Left colon (tissue), 2 donors: ENCODE measurements at regions not wholly inside any gene's neighbourhood (a gene's known extent, or its start where the extent isn't known, plus 50 kb on each side); places are given as distances from the start of the nearest gene placed in this dataset.
A peak's percentile ranks its signal among the peaks of the same experiment; 100 is the strongest.

Experiments used
- ATAC-seq: fragments of 200-7000 bp; cut with Tn5 transposase; one replicate; pipeline ENCODE4 v1.9.1; 2020; ENCODE audit warnings: mild to moderate bottlenecking, moderate library complexity
- DNase-seq, 2 donors: peaks; one replicate each; pipeline ENCODE4 v3.0.0-alpha.2; 2020
- intact Hi-C, 2 donors: fragments of 100-400 bp; cut with DNase I in 1 of 2; cut with micrococcal nuclease in 1 of 2; formaldehyde crosslinking; loops; one replicate each; pipeline versions ENCODE4 v1.11.2 to v1.14.0; 2022; cut with DNase I, micrococcal nuclease
- donor health status: DM: no; HTN: no; CAD: no.
- donor health status: DM: yes; HTN: yes; CAD: no.

DNA sequence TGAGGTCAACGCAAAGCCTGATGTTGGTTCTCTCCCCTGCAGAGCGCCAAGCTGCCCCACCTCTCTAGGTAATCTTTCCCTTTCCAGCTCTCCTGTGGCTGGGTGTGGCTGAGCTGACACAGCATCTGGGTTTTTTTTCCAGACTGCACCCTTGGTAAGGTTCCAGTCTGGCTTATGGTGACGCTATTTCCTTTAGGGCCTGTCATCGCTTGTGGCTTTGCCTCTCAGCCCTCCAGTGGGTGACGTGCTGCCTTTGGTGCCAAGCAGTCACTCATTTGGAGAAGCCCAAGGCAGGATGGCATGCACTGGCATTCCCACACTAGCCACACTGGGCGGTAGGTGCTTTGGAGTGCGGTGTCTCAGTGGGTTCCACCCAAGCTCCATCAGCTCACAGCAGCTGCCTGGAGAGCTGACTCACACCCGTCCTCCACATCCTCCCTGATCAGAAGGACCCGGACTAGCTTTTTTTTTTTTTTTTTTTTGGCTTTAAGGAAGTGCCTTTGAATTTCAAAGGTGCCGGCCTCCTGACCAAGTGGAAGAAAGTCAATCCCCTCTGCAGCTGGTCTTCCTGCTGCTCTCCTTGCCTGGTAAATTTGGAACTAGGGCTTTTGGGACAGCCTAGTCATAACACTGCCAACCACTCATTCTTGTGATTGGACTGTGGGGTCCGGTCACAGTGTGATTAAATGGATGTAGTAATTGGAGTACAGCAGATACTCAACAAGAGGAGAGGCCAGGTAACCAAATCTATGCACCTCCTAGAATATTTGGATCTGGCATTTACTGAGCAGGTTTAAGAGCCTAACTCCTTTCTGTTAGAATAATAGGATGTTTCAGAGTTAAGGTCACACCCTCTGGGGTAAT lies 153.6 kb downstream of the CD83 start:
- intact Hi-C loops = loop anchor here in 1 of 2 donors (5.0 kb wide), 1 partner anchor 486 kb away; no protein-coding TSS in a partner anchor
- DNase-seq (peak; percentile 50 to 56), ATAC-seq (peak; percentile 96)

DNA sequence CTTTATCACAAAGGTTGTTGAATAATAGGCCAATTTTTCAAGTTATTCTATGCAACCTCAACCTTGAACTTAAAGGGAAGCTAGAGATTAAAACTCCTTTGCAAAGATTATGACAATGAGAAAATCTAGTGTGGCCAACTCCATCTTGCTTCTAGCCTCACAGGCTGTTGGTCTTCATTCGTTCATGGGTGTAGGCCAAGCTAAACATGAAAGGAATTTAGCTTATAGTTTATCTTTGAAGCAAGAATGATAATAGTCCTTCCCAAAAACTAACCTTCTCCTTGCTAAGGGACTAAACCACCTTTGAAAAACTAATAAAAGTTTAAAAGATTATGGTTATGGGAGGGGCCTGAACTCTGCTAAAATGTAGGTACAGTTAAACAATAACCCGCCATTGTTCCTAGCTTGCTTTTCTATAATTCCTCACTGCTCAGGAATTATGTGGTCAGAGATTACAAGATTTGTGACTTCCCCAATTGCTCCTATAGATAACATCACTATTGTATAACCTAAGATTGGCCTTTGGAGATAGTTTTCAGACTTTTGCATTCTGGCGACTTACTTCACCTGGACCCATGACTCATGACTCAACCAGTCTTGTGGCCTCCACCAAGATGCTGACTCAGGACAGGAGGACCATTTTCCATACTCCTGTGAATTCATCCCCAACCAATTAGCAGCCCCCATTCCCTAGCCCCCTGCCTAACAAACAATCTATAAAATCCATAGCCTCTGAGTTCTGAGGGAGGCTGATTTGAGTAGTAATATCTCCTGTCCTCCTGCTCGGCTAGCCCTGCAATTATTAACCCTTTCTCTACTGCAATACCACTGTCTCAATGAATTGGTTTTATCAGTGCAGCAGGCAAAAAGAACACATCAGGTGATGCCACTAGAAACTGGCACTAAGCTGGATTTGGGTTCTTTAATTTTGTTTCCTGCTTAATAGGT lies 154.5 kb downstream of the CD83 start:
- ATAC-seq (peak; percentile 9), DNase-seq (no peak)
- intact Hi-C loops = loop anchor here in 1 of 2 donors (5.0 kb wide), 1 partner anchor 485 kb away; no protein-coding TSS in a partner anchor

DNA sequence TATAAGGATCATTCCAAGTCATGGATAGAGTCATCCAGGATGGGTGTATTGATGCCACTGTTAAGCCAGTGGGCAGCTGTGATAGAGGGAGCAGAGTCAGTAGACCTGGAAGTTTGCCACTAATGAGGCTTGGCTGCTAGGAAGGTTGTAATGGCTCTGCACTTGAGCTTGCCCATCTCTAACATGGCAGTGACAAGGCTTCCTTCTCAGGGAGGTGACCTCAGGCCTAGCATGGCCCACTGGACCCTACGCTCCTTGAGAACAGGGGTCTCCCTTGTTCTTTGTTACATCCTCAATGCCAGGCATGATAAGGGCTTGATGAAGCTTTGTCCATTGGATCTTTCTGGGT lies 155.1 kb downstream of the CD83 start:
- intact Hi-C loops = loop anchor here in 1 of 2 donors (5.0 kb wide), 1 partner anchor 485 kb away; no protein-coding TSS in a partner anchor
- no peak for DNase-seq

DNA sequence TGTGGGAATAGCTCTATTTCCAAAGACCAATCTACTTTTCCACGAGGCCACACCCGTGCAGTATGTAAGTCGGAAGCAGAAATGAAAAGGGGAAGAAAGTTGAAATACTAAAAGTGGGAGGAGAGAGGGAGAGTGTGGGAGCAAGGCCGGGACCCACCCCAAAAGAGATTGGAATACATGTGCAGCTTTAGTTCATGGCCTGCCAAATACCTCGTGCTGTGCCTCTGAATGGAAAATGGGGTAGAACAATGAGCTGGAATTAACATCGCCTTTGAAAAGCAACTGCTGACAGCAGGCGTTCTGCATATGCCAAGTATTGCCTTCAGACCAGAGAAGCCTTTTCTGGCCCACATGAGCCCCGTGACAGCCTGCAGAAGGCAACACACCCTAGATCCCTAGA lies 155.6 kb downstream of the CD83 start:
- intact Hi-C loops = loop anchor here in 1 of 2 donors (5.0 kb wide), 1 partner anchor 484 kb away; no protein-coding TSS in a partner anchor
- ATAC-seq = no peak
- no peak for DNase-seq

More for the DNA sequence above, 155.1 kb downstream of the CD83 start:
- no peak for ATAC-seq

DNA sequence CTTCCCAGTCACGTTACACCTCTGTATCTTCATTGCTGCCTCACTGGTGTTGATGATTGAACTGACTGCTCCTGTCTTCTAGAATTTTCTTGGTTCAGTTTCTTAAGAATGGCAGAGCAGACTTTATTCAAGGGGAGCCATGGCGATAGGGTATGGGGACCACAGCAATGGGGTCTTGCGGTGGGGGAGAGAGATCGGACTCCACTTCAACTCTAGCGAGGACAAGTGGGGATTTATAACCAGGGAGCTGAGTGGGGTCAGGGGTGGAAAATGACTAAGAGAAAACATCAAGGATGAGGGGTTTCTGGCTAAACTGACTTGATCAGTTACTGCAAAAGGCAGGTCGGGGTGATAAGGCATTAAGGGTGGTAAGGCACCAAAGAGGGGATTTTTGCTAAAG lies 156.4 kb downstream of the CD83 start:
- no peak for DNase-seq
- intact Hi-C loops = loop anchor here in 1 of 2 donors (5.0 kb wide), 1 partner anchor 483 kb away; no protein-coding TSS in a partner anchor
- ATAC-seq = no peak

DNA sequence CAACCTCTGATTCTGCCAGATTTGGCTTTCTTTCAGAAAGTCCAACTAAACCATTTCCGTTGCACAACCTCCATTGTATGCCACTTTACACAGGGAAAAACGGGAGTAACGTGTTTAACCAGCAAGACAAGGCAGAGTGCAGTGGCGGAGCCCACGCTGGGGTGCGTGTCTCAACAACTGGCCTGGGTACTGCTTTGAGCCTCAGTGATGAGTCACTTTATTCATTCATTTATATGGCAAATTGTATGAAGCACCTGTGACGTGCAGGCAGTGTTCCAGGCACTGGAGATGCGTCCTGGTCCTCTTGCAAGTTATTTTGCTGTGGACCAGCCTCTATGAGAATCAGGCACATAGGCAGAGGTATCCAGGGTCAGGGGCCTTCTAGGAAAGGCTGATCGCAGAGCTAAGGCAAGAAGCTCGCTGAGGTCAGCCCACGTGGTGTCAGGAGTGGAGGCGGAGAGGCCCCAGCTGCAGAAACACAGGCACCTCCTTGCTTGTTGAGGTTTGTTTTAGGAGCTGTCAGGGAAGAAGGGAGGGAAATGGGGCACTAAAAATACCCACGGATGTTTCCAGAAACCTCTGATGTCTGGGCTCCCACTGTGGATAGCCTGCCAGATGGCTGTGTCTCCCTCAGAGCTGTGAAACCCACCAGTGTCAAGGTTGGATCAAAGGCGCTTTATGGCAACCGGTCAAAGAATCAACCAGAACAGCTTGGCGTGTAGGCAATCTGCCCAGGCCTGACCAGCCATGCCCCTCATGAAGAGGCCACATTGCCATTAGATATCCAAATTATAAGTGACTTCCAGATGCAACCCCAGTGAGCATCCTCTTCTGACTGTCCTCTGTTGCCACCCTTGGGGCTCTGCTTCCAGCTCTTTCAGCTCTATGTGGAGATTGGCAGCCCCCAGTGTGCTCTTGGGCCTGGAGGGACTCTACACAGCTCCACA lies 157.2 kb downstream of the CD83 start:
- intact Hi-C loops = loop anchor here in 1 of 2 donors (5.0 kb wide), 1 partner anchor 482 kb away; no protein-coding TSS in a partner anchor
- DNase-seq (no peak), ATAC-seq (no peak)

DNA sequence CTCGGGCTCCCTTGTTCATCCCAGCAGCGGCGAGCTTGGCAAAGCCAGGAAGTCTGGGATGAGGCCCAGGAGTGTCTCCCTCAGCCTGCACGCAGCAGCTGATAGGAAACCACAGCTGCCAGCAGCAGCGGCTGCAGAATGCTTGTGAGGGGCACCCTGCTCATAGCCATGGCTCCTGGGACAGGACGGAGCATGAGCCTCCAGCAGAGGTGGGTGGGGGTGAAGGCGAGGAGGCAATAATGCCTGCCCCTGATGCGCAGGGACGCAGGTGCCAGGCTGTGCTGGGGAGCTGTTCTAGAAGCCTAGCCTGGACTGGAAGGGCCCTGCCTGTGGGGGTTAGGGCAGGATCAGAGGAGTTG lies 157.9 kb downstream of the CD83 start:
- intact Hi-C loops = no loop called here
- ATAC-seq (no peak), DNase-seq (no peak)

DNA sequence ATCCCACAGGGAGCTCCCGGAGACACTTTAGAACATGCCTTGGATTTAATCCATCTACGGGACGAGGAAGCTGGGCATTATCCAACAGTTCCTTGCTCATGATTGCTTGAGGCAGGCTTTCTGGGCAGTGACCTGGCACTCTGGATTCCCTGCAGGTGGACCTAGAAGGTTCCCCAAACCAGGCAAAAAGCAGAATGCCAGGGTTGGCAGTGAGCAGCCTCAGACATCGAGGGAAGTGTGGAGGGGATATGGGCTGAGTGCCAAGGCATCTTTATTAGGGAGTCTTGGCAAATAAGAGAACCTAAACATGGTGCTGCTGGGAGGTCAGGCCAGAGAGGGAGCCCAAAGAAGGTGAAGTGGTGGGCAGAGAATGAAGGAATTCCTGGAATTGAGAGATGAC lies 158.5 kb downstream of the CD83 start:
- ATAC-seq (no peak), DNase-seq (no peak)
- intact Hi-C loops = no loop called here

DNA sequence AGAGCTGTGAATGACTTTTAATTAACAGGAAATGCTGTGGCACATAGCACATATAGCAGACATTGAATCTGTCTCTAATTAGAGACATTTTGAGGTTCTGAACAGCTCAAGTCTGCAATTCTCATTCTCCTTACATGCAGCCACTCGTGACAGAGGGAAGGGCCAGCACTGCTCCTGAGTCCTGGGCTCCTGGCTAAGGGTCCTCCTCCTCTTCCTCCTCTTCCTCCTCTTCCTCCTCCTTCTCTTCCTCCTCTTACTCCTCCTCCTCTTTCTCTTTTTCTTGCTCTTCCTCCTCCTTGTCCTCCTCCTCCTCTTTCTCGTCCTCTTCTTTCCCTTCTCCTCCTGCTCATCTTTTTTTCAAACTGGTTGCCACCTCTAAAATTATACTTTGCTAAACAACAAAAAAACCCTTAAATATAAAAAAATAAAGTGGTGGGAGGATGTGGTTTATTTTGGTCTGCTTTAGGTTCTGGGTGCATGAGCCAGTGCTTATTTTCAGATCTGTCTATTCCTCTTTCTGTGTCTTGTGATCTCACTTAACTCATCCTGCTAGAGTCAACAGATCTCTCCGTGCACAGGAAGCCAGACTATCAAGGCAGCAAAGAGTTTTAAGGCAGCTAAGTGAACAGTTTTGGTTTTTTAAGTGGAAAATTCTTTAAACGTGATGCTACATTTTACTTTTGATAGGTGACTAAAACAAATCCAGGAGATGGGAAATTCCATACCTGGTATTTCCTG lies 159.3 kb downstream of the CD83 start:
- DNase-seq = no peak
- intact Hi-C loops = no loop called here
- peak; percentile 34 for ATAC-seq

DNA sequence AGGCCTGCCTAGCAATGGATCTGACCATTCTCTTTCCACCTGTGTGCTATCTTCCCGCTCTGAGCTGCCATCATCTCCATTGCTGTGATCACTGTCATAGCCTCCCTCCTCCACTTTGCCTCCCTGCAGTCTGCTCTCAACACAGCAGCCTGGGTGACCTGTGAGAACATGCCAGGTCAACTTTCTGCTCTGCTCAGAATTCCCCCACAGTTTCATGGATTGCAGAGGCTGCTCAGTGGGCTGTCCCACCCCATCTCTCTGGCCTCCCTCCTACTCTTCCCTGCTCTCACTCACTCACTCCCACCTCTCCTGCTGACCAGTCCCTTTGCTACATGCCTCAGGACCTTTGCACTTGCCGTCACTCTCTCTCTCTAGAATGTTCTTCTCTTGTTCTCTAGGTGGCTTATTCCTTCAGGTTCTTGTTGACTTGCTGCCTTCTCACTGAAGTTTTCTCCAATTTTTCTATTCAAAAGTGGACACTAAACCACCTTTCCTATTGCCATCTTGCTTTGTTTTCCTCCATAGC lies 159.9 kb downstream of the CD83 start:
- DNase-seq (no peak), ATAC-seq (no peak)
- intact Hi-C loops = no loop called here

DNA sequence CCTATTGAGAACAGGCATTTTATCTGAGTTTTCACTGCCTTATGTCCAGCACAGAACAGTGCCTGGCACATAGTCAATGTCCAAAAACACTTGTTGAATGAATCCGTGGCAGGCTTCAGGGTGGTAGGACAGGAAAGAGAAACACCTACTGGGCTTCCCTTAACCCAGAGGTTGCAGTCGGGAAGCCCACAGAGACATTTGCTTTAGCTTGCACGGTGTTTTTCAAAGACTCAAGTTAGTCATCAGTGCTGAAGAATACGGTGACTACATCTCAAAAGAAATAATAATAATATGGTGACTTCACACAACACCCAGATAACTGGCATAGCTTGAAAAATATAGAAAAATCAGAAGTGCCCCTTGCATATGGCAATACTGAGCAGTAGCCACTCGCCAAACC lies 160.4 kb downstream of the CD83 start:
- intact Hi-C loops = no loop called here
- DNase-seq = no peak
- no peak for ATAC-seq

DNA sequence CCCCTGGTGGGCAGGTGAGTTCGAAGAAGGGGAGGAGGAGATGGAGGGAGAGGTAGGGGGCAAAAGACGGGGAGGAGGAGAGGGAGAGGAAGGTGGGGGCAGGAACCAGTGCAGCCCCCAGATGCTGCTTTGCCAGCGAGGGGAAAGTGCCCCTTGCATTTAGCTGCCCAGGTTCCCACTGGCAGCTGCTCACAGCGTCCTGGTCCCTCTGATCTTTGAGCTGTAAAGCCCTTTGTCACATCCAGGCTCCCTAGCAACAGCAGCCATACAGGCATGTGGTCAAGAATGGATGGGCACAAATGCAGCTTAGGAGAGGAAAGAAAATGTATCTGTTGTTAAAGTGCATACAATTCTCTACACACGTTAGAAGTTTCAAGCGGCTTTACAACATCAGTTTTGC lies 160.9 kb downstream of the CD83 start:
- no peak for DNase-seq
- ATAC-seq = no peak
- intact Hi-C loops = no loop called here

DNA sequence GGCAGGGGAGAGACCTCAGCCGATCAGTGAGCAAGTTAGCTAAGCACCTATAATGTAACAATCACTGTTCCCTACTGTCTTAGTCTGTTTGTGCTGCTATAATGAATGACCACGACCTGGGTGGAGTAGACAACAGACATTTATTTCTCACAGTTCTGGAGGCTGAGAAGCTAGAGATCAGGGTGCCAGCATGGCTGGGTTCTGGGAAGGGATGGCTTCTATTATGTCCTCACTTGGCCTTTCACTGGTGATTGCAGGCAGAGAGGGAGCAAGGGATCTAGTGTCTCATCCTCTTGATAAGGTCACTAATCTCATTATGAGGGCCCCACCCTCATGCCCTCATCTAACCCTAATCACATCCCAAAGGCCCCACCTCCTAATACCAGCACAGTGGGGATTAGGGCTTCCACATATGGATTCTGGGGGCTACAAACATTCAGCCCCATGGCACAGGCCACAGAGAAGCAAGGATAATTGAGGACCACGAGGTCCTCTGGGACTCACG lies 162.5 kb downstream of the CD83 start:
- DNase-seq (no peak), ATAC-seq (no peak)
- intact Hi-C loops = no loop called here

DNA sequence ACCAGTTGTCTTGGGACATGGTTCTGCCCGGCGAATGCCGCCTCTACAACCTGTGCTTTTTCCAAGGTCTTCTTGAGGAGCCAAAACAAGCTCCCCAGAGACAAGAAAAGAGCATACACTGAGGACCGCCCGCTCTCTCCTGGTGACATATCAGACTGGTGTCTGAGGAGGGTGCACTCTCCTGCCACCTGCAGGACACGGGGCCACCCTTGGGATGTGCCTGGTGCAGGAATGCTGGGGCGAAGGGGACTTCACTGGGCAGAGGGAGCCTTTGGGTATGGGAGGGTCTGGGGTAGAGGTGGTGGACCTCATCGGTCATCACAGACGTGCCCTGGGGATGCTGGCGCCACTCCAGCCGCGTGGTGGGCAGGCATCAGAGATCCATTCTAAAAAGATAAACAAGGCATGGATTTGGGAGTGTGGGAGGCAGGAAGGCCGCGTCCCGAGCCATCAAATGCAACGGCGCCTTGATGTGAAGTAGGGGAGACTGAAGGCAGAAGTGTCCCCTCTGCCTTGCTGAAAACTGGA lies 163.3 kb downstream of the CD83 start:
- intact Hi-C loops = no loop called here
- no peak for DNase-seq
- ATAC-seq = no peak

DNA sequence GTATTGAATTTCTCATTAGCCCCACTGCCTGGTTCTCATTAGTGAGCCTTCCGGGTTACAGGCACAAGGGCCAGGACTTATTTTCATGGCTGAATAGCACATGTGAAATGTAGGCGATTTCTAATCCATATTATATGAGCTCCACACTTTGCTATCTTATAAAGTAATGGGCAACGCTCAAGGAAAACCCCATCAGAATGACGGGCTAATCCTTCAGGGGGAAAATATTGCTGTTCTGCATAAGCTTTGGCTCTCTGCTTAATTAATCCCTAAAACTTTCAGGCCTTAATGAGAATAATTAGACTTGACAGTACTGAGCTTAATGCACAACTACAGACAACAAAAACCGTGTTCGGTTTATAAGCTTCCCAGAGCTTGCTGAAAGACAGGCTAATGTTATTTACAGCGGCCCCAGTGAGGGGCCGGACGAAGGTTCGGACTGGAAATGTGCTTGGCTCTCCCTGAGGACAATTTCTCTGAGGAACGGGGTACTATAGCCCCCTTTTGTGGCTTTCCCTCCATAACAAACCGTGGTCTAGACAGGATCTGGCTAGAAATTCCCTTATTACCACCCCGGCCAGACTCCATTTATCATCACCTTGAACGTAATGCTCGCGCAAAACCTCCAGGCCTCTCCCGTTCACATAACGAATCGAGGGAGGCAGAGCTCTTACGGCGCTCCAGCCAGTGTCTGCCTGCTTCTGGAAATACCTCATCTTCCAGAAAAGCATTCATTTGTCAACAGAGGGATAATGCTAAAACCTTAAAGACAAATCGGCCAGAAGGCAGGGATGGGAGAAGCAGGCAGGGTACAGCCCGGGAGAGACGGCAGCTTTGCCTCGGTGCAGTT lies 164.5 kb downstream of the CD83 start:
- no peak for DNase-seq
- intact Hi-C loops = no loop called here
- no peak for ATAC-seq

DNA sequence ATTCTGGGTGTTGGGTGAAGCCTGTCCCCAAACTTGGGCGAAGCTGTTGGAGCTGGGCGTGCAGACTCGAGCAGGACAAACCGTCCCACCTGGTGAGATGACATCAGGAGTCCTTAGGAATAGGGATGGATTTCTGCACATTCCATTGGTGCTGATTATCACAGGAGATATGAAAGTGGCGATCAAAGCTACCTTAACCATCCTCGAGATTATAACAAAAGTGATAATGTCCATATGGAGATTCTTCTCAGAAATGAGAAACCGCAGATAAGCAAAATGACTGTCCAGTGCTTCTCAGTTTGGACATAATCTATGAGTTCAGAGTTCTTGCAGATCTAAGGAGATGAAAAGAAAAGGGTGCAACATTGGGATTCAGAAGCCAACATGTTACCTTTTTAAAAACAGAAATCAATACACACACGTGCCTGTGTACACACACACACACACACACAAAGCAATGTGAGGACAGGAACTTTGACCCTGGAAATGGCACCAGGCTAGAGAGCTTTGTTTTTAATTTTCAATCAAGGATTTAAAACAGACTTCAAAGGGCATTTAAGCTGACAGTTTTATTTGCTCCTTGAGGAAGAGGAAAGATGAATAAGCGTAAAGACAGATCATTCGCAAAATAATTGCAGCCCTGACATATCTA lies 165.4 kb downstream of the CD83 start:
- ATAC-seq (peak; percentile 40), DNase-seq (no peak)
- intact Hi-C loops = no loop called here
